ENCODE measurements at regions not wholly inside any gene's neighbourhood (a gene's known extent, or its start where the extent isn't known, plus 50 kb on each side); places are given as distances from the start of the nearest gene placed in this dataset.

DNA sequence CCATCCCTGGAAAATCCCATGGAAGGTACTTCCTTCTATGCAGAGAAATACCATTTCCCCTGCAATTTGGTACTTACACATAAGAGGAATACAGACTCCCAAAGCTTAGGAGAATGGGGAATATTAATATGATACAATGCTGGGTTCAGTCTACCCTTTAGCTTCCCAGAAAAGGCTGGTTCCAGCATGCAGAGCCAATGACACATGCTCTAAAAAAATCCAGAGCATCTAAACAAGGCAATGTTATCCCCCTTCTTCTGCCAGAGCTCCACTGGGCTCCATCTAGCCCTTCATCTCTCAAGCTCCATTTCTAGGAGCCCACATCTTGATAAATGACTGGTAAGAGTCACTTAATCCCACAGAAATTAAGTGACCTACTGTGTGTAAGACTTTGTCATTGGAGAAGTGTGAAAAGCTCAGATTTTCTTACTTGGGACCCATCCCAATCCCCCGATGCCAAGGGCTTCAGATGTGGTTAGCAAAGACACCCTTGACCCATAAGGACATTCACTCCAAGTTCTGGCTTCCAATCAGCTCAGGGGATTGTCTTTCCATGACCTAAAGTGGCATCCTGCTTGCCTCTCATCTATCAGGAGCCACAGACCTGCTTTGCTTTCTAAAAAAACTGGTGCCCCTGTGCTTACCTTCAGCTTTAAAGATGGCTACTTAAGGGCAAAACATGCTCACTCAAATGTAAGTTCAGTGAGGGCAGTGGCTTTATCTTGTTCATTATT is 137.5 kb downstream of the UNC5CL start:
- Histone ChIP-seq H3K36me3 (ENCODE audit: control insufficient read depth in 2 of 2, extremely low read depth in 1 of 2, insufficient read depth in 2 of 2, low read length in 2 of 2) (no peaks in the 10 kb centered on the region), H3K4me2 (ENCODE audit: insufficient read depth, low read length) (no peak overlapping the region), H3K9ac (replicated peaks; ENCODE audit: extremely low read depth, insufficient read depth, low read length) (no peak overlapping the region), H3K79me2 (ENCODE audit: control insufficient read depth, insufficient read depth, low read length) (no peaks in the 10 kb centered on the region), H4K20me1 (replicated peaks; ENCODE audit: control insufficient read depth, extremely low read depth, insufficient read depth, low read length) (no peaks in the 10 kb centered on the region), H3K4me3 (replicated peaks in 1 of 3; ENCODE audit: insufficient read depth in 1 of 3, low read depth in 1 of 3, low read length in 3 of 3) (no peak overlapping the region), H3K4me1 (ENCODE audit: control insufficient read depth, extremely low read depth, insufficient read depth, low read length) (peaks cover 4% of the 10 kb centered on the region), H3K27ac (ENCODE audit: insufficient read depth, low read depth, low read length) (no peak overlapping the region), H3K9me3 (replicated peaks; ENCODE audit: control insufficient read depth, insufficient read depth, low read length) (no peaks in the 10 kb centered on the region), H3K9me1 (replicated peaks; ENCODE audit: control insufficient read depth, extremely low read depth, insufficient read depth, low read length) (no peaks in the 10 kb centered on the region), H3K27me3 (ENCODE audit: control insufficient read depth in 2 of 2, insufficient read depth in 2 of 2, low read length in 2 of 2) (no peaks in the 10 kb centered on the region), H2AFZ (ENCODE audit: low read depth, low read length) (no peak overlapping the region)
- TF ChIP-seq GATA2 (IDR thresholded peaks at IDR 0.05; ENCODE audit: insufficient read depth, insufficient read length, low read depth, low read length) (no peak), POLR2AphosphoS5 (IDR thresholded peaks at IDR 0.05; ENCODE audit: insufficient read depth, low read depth, low read length) (no peak), MYC (IDR thresholded peaks at IDR 0.05; ENCODE audit: low read depth, low read length) (no peak), POLR2A (IDR thresholded peaks at IDR 0.05; ENCODE audit: low read depth, low read length) (no peak)
- intact Hi-C loops (cut with micrococcal nuclease): no loop called here
- dilution Hi-C loops (cut with MboI; ENCODE audit: extremely low pct_ligation_motif_present, low sequenced_read_pairs): no loop called here
- CTCF ChIA-PET: interaction anchor here (1.2 to 1.7 kb wide), 2 partner anchors 11 to 127 kb away, joined by 4 to 5 read pairs; no protein-coding TSS in a partner anchor
- no peak for DNase-seq (ENCODE audit: low read depth, low spot score)
- FAIRE-seq: no peak
- no TSS peak for BruUV-seq (replicated peaks)
- POLR2A ChIA-PET: no interaction called here

DNA sequence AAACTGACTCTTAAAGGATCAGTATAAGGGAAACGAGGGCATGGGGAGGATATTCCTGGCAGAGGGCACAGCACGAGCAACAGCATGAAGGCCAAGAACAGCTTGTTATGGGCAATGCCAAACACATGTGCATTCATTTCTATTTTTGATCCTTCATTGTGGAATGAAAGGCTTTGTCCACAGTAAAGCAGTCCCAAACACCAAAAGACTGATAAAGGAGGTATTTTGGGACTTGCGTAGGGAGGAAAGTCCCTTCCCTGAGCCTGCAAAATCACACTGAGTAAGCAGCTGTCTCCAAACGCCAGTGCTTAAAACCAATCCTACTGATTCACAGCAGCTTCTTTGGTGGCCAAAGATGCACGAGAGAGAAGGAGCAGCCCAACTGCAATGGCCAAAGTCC is 138.2 kb downstream of the UNC5CL start:
- no peaks in the 10 kb centered on the region for H3K9me1 ChIP-seq (replicated peaks; ENCODE audit: control insufficient read depth, extremely low read depth, insufficient read depth, low read length)
- no peak overlapping the region for H3K27ac ChIP-seq (ENCODE audit: insufficient read depth, low read depth, low read length)
- H3K4me3 ChIP-seq (replicated peaks in 1 of 3; ENCODE audit: insufficient read depth in 1 of 3, low read depth in 1 of 3, low read length in 3 of 3): no peak overlapping the region
- no peaks in the 10 kb centered on the region for H4K20me1 ChIP-seq (replicated peaks; ENCODE audit: control insufficient read depth, extremely low read depth, insufficient read depth, low read length)
- no peaks in the 10 kb centered on the region for H3K27me3 ChIP-seq (ENCODE audit: control insufficient read depth in 2 of 2, insufficient read depth in 2 of 2, low read length in 2 of 2)
- no peak overlapping the region for H3K9ac ChIP-seq (replicated peaks; ENCODE audit: extremely low read depth, insufficient read depth, low read length)
- CTCF ChIA-PET: interaction anchor here (0.9 to 1.7 kb wide), 4 partner anchors 11 to 127 kb away, joined by 3 to 5 read pairs (median 4); no protein-coding TSS in a partner anchor
- dilution Hi-C loops (cut with MboI; ENCODE audit: extremely low pct_ligation_motif_present, low sequenced_read_pairs) (no loop called here), intact Hi-C loops (cut with micrococcal nuclease) (no loop called here)
- H3K4me2 ChIP-seq (ENCODE audit: insufficient read depth, low read length): no peak overlapping the region
- no peaks in the 10 kb centered on the region for H3K9me3 ChIP-seq (replicated peaks; ENCODE audit: control insufficient read depth, insufficient read depth, low read length)
- POLR2A ChIA-PET: no interaction called here
- no peak for TF ChIP-seq JUN (IDR thresholded peaks at IDR 0.05; ENCODE audit: borderline replicate concordance, insufficient read depth, insufficient read length, low read depth)
- no peak for TF ChIP-seq EZH2 (IDR thresholded peaks at IDR 0.05; ENCODE audit: borderline replicate concordance, low read depth, low read length, severe bottlenecking)
- TF ChIP-seq GATA2 (IDR thresholded peaks at IDR 0.05; ENCODE audit: insufficient read depth, insufficient read length, low read depth, low read length): no peak
- no peak for TF ChIP-seq POLR2A (IDR thresholded peaks at IDR 0.05; ENCODE audit: low read depth, low read length)
- TF ChIP-seq MYC (IDR thresholded peaks at IDR 0.05; ENCODE audit: low read depth, low read length): no peak
- TF ChIP-seq FOS (IDR thresholded peaks at IDR 0.05; ENCODE audit: borderline replicate concordance, insufficient read depth, low read length): no peak
- TF ChIP-seq, protein P1, sequence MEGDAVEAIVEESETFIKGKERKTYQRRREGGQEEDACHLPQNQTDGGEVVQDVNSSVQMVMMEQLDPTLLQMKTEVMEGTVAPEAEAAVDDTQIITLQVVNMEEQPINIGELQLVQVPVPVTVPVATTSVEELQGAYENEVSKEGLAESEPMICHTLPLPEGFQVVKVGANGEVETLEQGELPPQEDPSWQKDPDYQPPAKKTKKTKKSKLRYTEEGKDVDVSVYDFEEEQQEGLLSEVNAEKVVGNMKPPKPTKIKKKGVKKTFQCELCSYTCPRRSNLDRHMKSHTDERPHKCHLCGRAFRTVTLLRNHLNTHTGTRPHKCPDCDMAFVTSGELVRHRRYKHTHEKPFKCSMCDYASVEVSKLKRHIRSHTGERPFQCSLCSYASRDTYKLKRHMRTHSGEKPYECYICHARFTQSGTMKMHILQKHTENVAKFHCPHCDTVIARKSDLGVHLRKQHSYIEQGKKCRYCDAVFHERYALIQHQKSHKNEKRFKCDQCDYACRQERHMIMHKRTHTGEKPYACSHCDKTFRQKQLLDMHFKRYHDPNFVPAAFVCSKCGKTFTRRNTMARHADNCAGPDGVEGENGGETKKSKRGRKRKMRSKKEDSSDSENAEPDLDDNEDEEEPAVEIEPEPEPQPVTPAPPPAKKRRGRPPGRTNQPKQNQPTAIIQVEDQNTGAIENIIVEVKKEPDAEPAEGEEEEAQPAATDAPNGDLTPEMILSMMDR (IDR thresholded peaks at IDR 0.05; ENCODE audit: extremely low read depth in 1 of 2, insufficient read depth in 1 of 2, low read depth in 1 of 2, low read length in 2 of 2): no peak
- TF ChIP-seq POLR2AphosphoS5 (IDR thresholded peaks at IDR 0.05; ENCODE audit: insufficient read depth, low read depth, low read length): no peak
- TF ChIP-seq, protein P2, sequence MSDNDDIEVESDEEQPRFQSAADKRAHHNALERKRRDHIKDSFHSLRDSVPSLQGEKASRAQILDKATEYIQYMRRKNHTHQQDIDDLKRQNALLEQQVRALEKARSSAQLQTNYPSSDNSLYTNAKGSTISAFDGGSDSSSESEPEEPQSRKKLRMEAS (IDR thresholded peaks at IDR 0.05; ENCODE audit: insufficient read depth, insufficient read length): no peak
- FAIRE-seq (no peak), DNase-seq (ENCODE audit: low read depth, low spot score) (no peak)
- H2AFZ ChIP-seq (ENCODE audit: low read depth, low read length): no peak overlapping the region
- no TSS peak for BruUV-seq (replicated peaks)
- H3K4me1 ChIP-seq (ENCODE audit: control insufficient read depth, extremely low read depth, insufficient read depth, low read length): no peaks in the 10 kb centered on the region
- no peaks in the 10 kb centered on the region for H3K79me2 ChIP-seq (ENCODE audit: control insufficient read depth, insufficient read depth, low read length)
- H3K36me3 ChIP-seq (ENCODE audit: control insufficient read depth in 2 of 2, extremely low read depth in 1 of 2, insufficient read depth in 2 of 2, low read length in 2 of 2): no peaks in the 10 kb centered on the region
